OCI-M1 (cell line): ENCODE measurements at regions not wholly inside any gene's neighbourhood (a gene's known extent, or its start where the extent isn't known, plus 50 kb on each side); places are given as distances from the start of the nearest gene placed in this dataset.
"Not testable (repeated sequence)": the region's sequence is repeated elsewhere in the genome, so short reads cannot be mapped to it uniquely, and the experiment has no call there.

Experiments used
- DNase-seq: peaks from one replicate; lab custom pipeline; 2025; lab: John Stamatoyannopoulos, UW

GRCh38 chr13:99774644-99775043 is 196.9 kb downstream of the ZIC5 start:
- DNase-seq, result no peak

GRCh38 chr13:99768986-99769385 is 202.6 kb downstream of the ZIC5 start:
- DNase-seq, result no peak

- peak; percentile 5 for DNase-seq
These were observed 204.9 kb downstream of the ZIC5 start for GRCh38 chr13:99766641-99767045.

GRCh38 chr13:99765869-99766268 is 205.7 kb downstream of the ZIC5 start:
- DNase-seq, result no peak

GRCh38 chr13:99760456-99760855 is 211.1 kb downstream of the ZIC5 start:
- DNase-seq, result peak; percentile 16

DNA sequence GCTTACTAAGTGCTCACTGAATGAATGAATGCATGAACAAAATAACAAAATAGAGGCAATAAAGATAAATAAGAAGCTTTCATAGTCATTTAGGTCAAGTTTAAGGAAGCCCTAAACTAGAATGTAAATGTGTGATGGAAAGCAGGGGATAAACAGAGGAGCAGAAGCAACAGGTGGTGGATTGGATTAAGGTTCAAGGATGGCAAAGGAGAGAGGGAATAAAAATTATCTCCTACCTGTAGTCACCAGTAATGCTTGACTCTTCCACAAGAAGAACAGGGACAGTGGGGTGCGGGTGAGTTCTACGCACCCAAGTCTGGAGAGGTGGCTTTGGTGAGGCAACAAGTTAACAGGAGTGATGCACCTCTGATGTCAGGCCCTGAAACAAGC is 212.4 kb downstream of the ZIC5 start:
- DNase-seq, result no peak

DNA sequence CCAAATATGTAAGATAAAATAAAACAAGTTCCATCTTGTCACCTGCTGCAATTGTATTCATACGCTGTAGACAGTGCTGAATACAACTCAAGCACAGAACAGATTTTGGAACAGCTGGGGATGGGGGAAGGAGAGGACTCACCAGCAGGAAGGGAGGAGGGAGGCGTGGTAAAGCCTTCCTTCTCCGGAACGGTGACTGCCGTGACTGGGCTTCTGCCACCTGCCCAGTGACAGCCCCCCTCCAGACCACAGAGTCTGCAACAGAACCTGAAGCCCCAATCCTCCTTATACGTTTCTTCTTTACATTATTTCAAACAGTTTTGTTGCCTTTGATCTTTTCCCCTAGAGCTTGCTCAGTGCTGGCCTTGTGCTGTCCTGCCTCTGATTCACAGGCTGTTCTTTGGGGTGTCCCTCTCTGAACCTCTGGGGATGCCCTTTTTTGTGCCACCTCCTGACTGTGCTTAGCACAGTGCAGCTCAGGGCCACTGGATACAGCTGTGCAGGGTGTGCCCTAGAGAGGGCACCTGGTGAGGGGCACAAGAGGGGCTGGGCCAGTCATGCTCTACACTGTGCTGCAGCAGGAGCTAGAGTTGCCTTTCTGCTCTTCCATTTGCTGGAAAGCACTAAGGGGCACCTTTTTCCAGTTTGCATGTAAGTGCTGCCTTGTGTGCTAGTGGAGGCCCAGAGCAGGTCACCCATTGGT is 213.0 kb downstream of the ZIC5 start:
- no peak for DNase-seq

- no peak for DNase-seq
These were observed 213.7 kb downstream of the ZIC5 start for GRCh38 chr13:99757756-99758459.

- no peak for DNase-seq
These were observed 215.3 kb downstream of the ZIC5 start for GRCh38 chr13:99756281-99756680.

DNA sequence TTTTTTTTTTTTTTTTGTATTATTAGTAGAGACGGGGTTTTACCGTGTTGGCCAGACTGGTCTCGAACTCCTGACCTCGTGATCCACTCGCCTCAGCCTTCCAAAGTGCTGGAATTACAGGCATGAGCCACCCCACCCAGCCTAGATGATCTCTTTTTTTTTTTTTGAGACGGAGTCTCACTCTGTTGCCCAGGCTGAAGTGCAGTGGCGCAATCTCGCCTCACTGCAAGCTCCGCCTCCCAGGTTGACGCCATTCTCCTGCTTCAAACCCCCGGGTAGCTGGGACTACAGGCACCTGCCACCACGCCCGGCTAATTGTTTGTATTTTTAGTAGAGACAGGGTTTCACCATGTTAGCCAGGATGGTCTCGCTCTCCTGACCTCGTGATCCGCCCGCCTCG is 216.8 kb downstream of the ZIC5 start:
- DNase-seq, result not testable (repeated sequence)

- no peak for DNase-seq
These were observed 219.2 kb downstream of the ZIC5 start for GRCh38 chr13:99752373-99752772.

DNA sequence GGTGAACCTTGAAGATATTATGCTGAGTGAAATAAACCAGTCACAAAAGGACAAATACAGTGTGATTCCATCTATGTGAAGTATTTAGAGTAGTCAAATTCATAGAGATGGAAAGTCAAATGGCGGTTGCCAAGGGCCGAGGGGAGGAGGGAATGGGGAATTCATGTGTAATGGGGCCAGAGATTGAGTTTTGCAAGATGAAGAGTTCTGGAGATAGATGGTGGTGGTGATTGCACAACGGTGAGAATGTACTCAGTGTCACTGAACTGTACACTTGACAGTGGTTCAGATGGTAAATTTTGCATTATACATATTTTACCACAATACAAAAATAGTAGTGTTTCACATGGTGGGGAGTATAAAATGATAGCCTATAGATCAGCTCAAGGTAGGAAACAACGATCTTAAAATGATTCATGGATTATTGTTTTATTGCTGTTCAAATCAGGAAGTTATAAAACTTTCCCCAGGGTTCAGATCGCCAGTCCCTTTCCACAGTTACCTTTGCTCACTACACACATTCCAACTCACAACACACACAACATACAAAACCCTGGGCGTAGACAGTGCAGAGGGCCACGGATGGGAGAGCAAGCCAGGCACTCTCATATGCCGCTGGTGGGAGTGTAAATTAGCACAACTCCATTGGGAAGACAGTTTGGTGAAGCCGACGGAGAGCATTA is 219.9 kb downstream of the ZIC5 start:
- no peak for DNase-seq

DNA sequence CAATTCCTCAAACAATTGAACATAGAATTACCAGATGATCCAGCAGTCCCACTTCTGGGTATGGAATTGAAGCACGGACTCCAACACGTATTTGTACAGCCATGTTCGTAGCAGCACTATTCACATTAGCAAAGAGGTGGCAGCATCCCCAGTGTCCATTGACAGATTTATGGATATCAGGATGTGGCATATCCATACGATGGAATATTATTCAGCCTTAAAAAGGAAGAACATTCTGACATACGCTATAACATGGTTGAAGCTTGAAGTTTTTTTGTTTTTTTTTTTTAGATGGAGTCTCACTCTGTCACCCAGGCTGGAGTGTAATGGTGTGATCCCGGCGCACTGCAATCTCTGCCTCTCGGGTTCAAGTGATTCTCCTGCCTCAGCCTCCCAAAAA is 220.6 kb downstream of the ZIC5 start:
- DNase-seq, result no peak

- DNase-seq, result no peak
These were observed 222.1 kb downstream of the ZIC5 start for GRCh38 chr13:99749271-99750019.

DNA sequence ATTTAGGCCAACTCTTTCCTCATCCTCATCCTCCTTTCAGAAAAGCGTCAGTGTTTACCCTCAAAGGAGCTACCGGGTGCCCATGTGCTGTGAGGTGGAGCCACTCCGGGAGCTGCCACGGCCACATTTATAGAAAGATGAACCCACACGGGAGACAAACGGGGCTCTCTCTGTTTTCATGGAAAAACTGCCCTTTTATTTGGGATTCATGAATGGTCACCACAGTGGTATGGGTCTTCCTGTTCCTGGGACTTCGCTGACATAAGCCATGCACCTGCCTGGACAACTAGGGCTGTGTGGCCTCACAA is 224.2 kb downstream of the ZIC5 start:
- DNase-seq, result no peak

DNA sequence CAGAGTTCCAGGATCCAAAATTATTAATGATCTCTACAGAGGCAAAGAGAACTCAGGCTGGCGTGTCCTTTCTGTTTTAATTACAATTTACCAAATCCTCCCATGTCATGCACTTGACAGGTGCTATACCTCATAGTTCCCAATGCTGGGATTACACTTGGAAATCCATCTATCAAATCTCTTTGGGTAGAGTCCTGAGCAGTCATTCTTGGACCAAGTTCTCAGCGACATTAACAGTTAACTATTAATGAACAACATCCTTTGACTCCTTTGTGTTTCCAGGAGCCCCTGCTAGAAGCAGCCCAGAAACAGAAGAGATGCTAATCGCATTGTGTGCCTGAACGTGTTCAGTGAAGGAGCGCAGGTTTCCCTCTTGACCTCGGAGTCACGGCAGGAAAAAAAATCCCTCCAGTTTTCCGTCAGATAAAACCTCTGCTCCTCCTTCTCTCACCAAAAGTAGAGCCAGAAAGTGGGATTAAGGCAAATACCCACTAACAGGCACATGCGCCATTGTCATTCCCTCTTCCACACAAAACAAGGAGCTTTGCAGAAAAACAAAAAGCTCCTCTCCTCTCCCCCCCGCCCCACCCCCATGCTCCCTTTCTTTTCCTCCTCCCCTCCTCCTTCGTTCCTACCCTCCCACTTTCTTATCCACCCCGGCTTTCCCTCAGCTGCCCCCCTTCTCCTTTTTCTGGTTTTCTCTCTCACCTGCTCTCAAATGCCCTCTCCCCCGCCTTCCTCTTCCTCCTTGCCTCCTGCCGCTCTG is 224.7 kb downstream of the ZIC5 start:
- DNase-seq, result no peak

DNA sequence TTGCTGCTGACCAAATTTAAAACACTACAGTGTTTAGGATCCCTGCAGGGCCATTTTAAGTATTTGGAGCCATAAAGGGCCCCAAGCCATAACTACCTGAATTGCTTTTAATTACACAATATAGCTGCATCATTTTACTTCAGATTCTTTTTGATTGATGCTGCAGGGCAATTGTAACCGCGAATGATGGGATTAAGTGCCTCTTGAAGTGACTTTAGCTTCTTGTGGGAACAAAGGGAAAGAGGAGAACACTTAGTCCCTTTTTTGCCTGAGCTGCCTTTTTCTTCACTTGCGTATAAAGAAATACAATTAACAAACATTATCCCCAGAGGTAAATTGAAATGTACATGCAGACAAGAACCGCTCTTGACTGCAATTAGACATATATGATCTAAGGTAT is 228.5 kb downstream of the ZIC5 start:
- DNase-seq, result no peak

DNA sequence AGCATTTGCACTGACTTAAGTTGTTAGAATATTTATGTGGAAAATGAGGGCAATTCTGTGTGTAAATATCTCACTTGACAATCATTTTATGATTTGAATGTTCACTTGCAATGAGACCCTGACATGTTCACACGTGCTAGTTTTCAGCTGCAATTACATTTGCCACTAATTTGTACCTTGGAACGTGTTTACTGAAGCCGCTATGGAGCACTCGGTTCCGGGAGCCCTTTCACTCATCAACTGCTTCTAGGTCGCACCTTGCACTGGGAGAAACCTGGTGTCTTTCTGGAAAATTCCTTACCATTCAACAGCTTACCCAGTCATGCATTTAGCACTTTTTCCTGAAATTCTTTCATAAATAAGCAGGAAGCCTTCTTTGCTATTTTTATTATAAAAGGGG is 229.6 kb downstream of the ZIC5 start:
- no peak for DNase-seq

- no peak for DNase-seq
These were observed 231.2 kb downstream of the ZIC5 start for GRCh38 chr13:99740251-99740979.

DNA sequence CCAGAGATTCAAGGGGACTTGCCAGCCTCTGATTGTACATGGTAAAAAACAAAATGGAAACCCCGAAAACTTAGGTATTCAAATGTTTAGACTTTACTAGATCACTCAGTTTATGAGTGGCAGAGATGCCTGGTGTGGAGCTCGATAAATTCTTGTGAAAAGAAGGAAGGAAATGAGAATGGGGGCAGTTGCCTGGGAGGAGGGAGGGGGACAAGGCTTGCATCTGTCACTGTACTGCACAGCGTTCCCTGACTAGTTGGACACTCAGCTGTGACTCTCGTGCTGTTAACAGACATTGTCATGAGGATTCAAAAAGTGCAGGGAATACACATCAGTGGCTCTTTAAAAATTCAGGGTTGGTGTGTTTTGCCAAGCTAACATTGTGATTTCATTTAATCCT is 232.9 kb downstream of the ZIC5 start:
- no peak for DNase-seq
